Astrocyte of the cerebellum (primary cell): ENCODE measurements at regions not wholly inside any gene's neighbourhood (a gene's known extent, or its start where the extent isn't known, plus 50 kb on each side); places are given as distances from the start of the nearest gene placed in this dataset.

Experiments
- DNase-seq: peaks from one replicate; pipeline ENCODE4 v3.0.0-alpha.2; 2011; ENCODE audit warnings: low read depth
- H3K4me3 ChIP-seq: 2 replicates; pipeline ENCODE4 v1.5.1; 2011; ENCODE audit warnings: mild to moderate bottlenecking, low read depth, low read length, moderate library complexity
- in situ Hi-C: cut with HindIII; loops from 2 replicates; pipeline ENCODE4 v1.10.0; 2017; ENCODE audit warnings: low sequenced_read_pairs
- TF ChIP-seq, protein P1 (sequence below): IDR thresholded peaks from 2 replicates; pipeline ENCODE4 v1.5.1; 2012; ENCODE audit warnings: low read length, low read depth, moderate library complexity, mild to moderate bottlenecking; ENCODE audit errors: missing control alignments

GRCh38 chr4:30939069-30939468, 218.9 kb downstream of the PCDH7 start:
- TF ChIP-seq, protein P1, sequence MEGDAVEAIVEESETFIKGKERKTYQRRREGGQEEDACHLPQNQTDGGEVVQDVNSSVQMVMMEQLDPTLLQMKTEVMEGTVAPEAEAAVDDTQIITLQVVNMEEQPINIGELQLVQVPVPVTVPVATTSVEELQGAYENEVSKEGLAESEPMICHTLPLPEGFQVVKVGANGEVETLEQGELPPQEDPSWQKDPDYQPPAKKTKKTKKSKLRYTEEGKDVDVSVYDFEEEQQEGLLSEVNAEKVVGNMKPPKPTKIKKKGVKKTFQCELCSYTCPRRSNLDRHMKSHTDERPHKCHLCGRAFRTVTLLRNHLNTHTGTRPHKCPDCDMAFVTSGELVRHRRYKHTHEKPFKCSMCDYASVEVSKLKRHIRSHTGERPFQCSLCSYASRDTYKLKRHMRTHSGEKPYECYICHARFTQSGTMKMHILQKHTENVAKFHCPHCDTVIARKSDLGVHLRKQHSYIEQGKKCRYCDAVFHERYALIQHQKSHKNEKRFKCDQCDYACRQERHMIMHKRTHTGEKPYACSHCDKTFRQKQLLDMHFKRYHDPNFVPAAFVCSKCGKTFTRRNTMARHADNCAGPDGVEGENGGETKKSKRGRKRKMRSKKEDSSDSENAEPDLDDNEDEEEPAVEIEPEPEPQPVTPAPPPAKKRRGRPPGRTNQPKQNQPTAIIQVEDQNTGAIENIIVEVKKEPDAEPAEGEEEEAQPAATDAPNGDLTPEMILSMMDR = no peak
- in situ Hi-C loops = loop anchor here (5.0 kb wide), 1 partner anchor 82 kb away; no protein-coding TSS in a partner anchor
- DNase-seq = no peak
- H3K4me3 ChIP-seq = no peak overlapping the region

GRCh38 chr4:30939684-30940083, 219.5 kb downstream of the PCDH7 start:
- no peak overlapping the region for H3K4me3 ChIP-seq
- TF ChIP-seq, protein P1 = no peak
- DNase-seq = no peak
- in situ Hi-C loops = loop anchor here (5.0 kb wide), 1 partner anchor 82 kb away; no protein-coding TSS in a partner anchor

- TF ChIP-seq, protein P1 = no peak
- no peak for DNase-seq
- in situ Hi-C loops = no loop called here
- H3K4me3 ChIP-seq = no peak overlapping the region
These were observed 221.5 kb downstream of the PCDH7 start for GRCh38 chr4:30941641-30942040.

DNA sequence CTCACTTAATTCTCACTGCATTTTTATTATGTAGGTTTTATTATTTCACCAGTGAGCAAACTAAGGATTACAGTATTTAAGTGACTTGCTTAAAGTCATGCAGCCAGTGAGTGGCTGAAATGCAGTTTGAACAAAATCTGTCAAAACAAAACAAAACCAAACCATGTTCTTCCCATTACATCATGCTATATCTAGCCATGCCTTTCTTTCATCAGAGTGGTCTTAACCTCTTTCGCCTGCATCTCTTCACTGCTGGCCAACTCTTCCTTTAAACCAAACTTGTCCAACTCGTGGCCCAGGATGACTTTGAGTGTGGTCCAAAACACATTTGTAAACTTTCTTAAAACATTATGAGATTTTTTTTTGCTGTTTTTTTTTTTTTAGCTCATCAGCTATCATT, 223.2 kb downstream of the PCDH7 start:
- DNase-seq = no peak
- H3K4me3 ChIP-seq = no peak overlapping the region
- TF ChIP-seq, protein P1 = no peak
- in situ Hi-C loops = no loop called here

DNA sequence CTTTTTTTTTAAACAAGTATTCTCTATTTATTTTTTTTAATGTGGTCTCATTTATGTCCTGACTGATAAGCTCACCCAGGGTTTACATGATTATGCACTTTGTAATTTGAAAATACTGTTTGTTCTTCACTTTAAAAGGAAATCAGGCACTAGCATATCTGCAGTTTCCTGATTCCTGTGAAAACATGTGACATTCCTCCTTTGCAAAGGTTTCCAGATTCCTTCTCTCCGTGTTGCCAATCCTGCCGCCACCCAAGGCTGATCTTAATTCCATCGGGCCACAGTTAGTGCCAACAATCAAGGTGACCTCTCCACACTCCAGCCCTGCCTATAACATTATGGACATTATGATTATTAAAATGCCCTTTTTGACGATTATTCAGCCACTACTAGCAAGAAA, 225.4 kb downstream of the PCDH7 start:
- in situ Hi-C loops = no loop called here
- no peak overlapping the region for H3K4me3 ChIP-seq
- no peak for DNase-seq
- TF ChIP-seq, protein P1 = no peak

DNA sequence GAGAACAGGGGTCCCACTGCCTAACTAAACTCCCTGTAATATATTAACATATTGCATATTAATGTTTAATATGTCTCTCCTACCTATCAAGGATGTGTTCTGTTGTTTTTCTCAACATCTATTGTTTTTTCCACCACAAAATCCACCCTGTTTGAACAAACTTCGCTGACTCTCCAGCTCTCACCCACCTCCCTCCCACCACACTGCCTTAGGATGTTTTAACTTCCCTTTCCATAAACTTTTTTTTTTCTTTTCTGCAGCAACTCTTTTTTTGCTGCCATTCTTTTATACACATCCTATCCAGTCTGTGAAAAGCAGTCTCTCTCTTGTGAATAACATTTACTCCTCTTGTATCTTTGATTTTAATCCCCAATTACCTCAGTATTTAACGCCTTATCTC, 226.1 kb downstream of the PCDH7 start:
- TF ChIP-seq, protein P1 = no peak
- no peak overlapping the region for H3K4me3 ChIP-seq
- in situ Hi-C loops = no loop called here
- DNase-seq = no peak

- in situ Hi-C loops = no loop called here
- TF ChIP-seq, protein P1 = no peak
- DNase-seq = no peak
- no peak overlapping the region for H3K4me3 ChIP-seq
These were observed 228.5 kb downstream of the PCDH7 start for GRCh38 chr4:30948653-30949052.
